Body of pancreas (tissue), 4 donors: ENCODE measurements at regions not wholly inside any gene's neighbourhood (a gene's known extent, or its start where the extent isn't known, plus 50 kb on each side); places are given as distances from the start of the nearest gene placed in this dataset.

Experiments
- POLR2A ChIP-seq, 3 donors: fragments of 450-650 bp; IDR thresholded peaks; one replicate each; pipeline ENCODE4 v1.6.1; 2016; ENCODE audit warnings: antibody characterized with exemption in 3 of 3, mild to moderate bottlenecking in 2 of 3
- TF ChIP-seq, protein P1 (sequence below), 7 experiments: fragments of 450-650 bp in 4 of 7; fragments of 200-600 bp in 3 of 7; sonication (generic) in 3 of 7; IDR thresholded peaks; one replicate each; pipeline ENCODE4 v1.5.1; 2016 to 2019; ENCODE audit warnings: antibody characterized with exemption in 7 of 7

DNA sequence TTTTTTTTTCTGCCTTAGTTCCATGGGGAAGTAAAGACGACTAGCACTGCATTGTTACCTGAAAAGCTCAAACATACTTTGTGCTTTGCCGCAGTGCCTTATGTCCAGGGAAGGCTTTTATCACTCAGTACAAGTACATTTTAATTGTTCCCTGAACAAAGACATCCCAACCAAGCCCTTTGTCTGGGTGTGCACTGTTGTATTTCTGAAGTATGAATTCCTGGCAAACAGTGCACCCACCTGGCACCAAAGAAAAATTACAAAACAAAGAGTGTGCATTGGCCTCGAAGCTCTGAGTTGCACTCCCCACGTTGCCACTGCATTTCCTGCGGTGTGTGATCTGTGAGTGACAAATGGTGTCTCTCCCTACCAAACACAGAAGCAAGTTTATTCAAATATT, 858.5 kb upstream of the PIK3C3 start:
- TF ChIP-seq, protein P1, sequence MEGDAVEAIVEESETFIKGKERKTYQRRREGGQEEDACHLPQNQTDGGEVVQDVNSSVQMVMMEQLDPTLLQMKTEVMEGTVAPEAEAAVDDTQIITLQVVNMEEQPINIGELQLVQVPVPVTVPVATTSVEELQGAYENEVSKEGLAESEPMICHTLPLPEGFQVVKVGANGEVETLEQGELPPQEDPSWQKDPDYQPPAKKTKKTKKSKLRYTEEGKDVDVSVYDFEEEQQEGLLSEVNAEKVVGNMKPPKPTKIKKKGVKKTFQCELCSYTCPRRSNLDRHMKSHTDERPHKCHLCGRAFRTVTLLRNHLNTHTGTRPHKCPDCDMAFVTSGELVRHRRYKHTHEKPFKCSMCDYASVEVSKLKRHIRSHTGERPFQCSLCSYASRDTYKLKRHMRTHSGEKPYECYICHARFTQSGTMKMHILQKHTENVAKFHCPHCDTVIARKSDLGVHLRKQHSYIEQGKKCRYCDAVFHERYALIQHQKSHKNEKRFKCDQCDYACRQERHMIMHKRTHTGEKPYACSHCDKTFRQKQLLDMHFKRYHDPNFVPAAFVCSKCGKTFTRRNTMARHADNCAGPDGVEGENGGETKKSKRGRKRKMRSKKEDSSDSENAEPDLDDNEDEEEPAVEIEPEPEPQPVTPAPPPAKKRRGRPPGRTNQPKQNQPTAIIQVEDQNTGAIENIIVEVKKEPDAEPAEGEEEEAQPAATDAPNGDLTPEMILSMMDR (IDR thresholded peaks at IDR 0.05), result peak in 1 of 7 experiments; percentile 3
- no peak for TF ChIP-seq POLR2A (IDR thresholded peaks at IDR 0.05)
